OCI-LY1 (cell line): ENCODE measurements at regions not wholly inside any gene's neighbourhood (a gene's known extent, or its start where the extent isn't known, plus 50 kb on each side); places are given as distances from the start of the nearest gene placed in this dataset.

Source experiments
- EZH2 ChIP-seq: fragments of 200-600 bp; sonication (generic), shearing (Covaris generic); IDR thresholded peaks from 2 replicates; pipeline ENCODE4 v1.8.0; 2017; ENCODE audit warnings: borderline replicate concordance, mixed run types, mild to moderate bottlenecking, antibody characterized with exemption, low read length, moderate library complexity, mixed read lengths
- TF ChIP-seq, protein P1 (sequence below): fragments of 200-600 bp; sonication (generic), shearing (Covaris generic); IDR thresholded peaks from 2 replicates; pipeline ENCODE4 v1.5.1; 2017; ENCODE audit warnings: mild to moderate bottlenecking, antibody characterized with exemption, low read length, moderate library complexity, mixed read lengths

DNA sequence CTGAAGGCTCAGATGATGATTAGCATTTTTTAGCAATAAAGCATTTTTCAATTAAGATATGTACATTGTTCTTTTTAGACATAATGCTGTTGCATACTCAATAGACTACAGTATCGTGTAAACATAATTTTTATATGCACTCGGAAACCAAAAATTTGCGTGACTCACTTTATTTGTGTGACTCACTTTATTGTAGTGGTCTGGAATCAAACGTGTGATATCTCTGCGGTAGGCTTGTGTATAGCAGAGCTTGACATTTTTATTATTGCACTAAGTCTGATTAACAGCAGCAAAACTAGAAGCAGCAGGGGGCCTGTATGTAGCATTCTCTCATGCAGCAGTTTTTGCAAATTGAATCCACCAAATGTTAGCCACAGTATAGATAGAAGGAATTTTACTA is 119.1 kb upstream of the PRDX4 start:
- TF ChIP-seq, protein P1, sequence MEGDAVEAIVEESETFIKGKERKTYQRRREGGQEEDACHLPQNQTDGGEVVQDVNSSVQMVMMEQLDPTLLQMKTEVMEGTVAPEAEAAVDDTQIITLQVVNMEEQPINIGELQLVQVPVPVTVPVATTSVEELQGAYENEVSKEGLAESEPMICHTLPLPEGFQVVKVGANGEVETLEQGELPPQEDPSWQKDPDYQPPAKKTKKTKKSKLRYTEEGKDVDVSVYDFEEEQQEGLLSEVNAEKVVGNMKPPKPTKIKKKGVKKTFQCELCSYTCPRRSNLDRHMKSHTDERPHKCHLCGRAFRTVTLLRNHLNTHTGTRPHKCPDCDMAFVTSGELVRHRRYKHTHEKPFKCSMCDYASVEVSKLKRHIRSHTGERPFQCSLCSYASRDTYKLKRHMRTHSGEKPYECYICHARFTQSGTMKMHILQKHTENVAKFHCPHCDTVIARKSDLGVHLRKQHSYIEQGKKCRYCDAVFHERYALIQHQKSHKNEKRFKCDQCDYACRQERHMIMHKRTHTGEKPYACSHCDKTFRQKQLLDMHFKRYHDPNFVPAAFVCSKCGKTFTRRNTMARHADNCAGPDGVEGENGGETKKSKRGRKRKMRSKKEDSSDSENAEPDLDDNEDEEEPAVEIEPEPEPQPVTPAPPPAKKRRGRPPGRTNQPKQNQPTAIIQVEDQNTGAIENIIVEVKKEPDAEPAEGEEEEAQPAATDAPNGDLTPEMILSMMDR: no peak
- TF ChIP-seq EZH2: no peak
